GM23338 (cell line): ENCODE measurements at regions not wholly inside any gene's neighbourhood (a gene's known extent, or its start where the extent isn't known, plus 50 kb on each side); places are given as distances from the start of the nearest gene placed in this dataset.
"Not testable (repeated sequence)": the region's sequence is repeated elsewhere in the genome, so short reads cannot be mapped to it uniquely, and the experiment has no call there.

Experiments
- CREB1 ChIP-seq: fragments of 250-450 bp; sonication (Bioruptor Pico); IDR thresholded peaks from 2 replicates; pipeline ENCODE4 v1.5.0; 2020; ENCODE audit warnings: low read depth, mild to moderate bottlenecking, moderate library complexity
- EZH2 ChIP-seq: fragments of 200-600 bp; sonication (generic); IDR thresholded peaks from one replicate; pipeline ENCODE4 v1.8.0; 2017; ENCODE audit warnings: antibody characterized with exemption, mild to moderate bottlenecking, low read depth; ENCODE audit not compliant: unreplicated experiment
- TF ChIP-seq, protein P1 (sequence below), 2 experiments: fragments of 200-600 bp in 1 of 2; sonication (generic) in 1 of 2; conservative IDR thresholded peaks; 2 replicates each; pipeline versions ENCODE4 v1.5.1 to v1.6.1; 2016 to 2017; ENCODE audit warnings: antibody characterized with exemption in 2 of 2, low read depth in 2 of 2, mild to moderate bottlenecking in 2 of 2, moderate library complexity in 1 of 2

DNA sequence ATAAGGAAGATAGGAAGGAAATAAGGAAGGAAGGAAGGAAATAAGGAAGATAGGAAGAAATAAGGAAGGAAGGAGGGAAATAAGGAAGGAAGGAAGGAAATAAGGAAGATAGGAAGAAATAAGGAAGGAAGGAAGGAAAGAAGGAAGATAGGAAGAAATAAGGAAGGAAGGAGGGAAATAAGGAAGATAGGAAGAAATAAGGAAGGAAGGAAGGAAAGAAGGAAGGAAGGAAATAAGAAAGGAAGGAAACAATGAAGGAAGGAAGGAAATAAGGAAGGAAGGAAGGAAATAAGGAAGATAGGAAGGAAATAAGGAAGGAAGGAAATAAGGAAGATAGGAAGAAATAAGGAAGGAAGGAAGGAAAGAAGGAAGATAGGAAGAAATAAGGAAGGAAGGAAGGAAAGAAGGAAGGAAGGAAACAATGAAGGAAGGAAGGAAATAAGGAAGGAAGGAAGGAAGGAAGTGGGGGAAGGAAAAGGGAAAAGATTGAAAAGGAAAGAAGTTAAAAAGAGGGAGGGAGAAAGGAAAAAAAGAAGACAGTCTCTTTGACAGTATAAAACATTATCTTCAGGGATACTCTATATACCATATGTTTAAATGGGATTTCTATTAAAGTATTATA, 227.1 kb downstream of the SP3 start:
- TF ChIP-seq CREB1 (CRISPR knock-in tag); EZH2: not testable (repeated sequence)
- TF ChIP-seq, protein P1, sequence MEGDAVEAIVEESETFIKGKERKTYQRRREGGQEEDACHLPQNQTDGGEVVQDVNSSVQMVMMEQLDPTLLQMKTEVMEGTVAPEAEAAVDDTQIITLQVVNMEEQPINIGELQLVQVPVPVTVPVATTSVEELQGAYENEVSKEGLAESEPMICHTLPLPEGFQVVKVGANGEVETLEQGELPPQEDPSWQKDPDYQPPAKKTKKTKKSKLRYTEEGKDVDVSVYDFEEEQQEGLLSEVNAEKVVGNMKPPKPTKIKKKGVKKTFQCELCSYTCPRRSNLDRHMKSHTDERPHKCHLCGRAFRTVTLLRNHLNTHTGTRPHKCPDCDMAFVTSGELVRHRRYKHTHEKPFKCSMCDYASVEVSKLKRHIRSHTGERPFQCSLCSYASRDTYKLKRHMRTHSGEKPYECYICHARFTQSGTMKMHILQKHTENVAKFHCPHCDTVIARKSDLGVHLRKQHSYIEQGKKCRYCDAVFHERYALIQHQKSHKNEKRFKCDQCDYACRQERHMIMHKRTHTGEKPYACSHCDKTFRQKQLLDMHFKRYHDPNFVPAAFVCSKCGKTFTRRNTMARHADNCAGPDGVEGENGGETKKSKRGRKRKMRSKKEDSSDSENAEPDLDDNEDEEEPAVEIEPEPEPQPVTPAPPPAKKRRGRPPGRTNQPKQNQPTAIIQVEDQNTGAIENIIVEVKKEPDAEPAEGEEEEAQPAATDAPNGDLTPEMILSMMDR (conservative IDR thresholded peaks at IDR 0.05; ENCODE audit: low read depth in 2 of 2) = not testable (repeated sequence)
